Stimulated activated naive CD8-positive, alpha-beta T cell treated with anti-CD3 and anti-CD28 coated beads, Interleukin-15, Interleukin-2, amounts not matched to agents 100 ng/mL and 50 ng/mL, for 24 hours (primary cell): ENCODE measurements at regions not wholly inside any gene's neighbourhood (a gene's known extent, or its start where the extent isn't known, plus 50 kb on each side); places are given as distances from the start of the nearest gene placed in this dataset.

Experiments used
- H3K27ac Mint-ChIP-seq: one replicate; pipeline ENCODE4 v1.8.0; 2021; ENCODE audit warnings: mild to moderate bottlenecking, mixed read lengths
- H3K27me3 Mint-ChIP-seq: one replicate; pipeline ENCODE4 v1.8.0; 2021; ENCODE audit warnings: mixed read lengths
- H3K36me3 Mint-ChIP-seq: one replicate; pipeline ENCODE4 v1.8.0; 2021; ENCODE audit warnings: low read depth, mixed read lengths
- H3K4me1 Mint-ChIP-seq: one replicate; pipeline ENCODE4 v1.8.0; 2021; ENCODE audit warnings: low read depth, mixed read lengths
- H3K4me3 Mint-ChIP-seq: one replicate; pipeline ENCODE4 v1.8.0; 2021; ENCODE audit warnings: mild to moderate bottlenecking, mixed read lengths
- H3K9me3 Mint-ChIP-seq: one replicate; pipeline ENCODE4 v1.8.0; 2021; ENCODE audit warnings: mixed read lengths

DNA sequence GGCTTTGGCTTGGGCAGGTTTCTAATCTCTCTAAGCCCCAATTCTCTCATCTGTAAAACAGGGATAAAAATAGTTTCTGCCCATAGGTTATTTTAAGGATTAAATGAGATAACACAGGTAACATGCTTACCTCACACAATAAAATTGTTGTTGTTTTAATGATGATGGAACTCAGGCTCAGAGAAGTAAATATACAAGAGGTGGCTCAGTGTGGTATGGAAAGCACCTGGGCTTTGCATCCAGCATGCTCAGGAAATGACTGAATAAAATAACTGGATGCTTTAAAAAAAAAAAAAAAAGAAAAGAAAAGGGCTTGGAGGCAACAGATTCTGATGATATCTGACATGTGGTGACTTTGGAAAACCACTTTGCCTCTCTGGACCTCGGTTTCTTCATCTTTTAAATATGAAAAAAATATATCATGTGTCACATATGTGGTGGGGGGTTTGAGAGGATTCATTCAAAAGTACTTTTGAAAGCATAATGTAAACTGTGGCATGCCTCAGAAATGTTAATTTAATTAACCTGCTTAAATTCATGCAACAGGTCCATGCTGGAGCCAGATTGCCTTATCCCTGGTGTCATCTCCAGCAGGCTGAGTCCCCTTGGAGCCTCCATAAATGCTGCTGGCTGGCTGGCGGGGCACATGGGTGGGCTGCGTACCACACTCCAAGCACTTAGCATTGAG is 112.8 kb upstream of the CDC42EP3 start:
- H3K9me3 Mint-ChIP-seq = peaks cover 18% of the 10 kb centered on the region
- H3K4me1 Mint-ChIP-seq = no peaks in the 10 kb centered on the region
- H3K4me3 Mint-ChIP-seq = no peak overlapping the region
- H3K27me3 Mint-ChIP-seq = no peaks in the 10 kb centered on the region
- no peak overlapping the region for H3K27ac Mint-ChIP-seq
- peaks cover 8% of the 10 kb centered on the region for H3K36me3 Mint-ChIP-seq

DNA sequence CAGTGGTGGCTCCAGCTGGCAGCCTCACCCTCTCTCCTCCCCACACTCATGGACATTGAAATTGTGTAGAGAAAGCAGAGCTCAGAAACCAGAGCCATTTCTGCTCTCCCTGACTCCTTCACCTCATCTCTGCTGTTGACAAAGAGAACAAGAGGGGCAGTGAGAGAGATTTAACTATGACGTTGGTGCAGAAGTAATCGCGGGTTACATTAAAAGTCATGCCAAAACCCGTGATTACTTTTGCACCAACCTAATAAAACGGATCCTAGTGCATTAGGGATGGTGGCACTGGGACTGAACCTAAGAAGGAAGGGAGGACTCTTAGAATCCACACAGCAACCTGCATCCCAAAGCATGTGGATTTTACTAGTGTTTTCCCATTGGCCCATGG is 113.3 kb upstream of the CDC42EP3 start:
- H3K9me3 Mint-ChIP-seq = peaks cover 23% of the 10 kb centered on the region

DNA sequence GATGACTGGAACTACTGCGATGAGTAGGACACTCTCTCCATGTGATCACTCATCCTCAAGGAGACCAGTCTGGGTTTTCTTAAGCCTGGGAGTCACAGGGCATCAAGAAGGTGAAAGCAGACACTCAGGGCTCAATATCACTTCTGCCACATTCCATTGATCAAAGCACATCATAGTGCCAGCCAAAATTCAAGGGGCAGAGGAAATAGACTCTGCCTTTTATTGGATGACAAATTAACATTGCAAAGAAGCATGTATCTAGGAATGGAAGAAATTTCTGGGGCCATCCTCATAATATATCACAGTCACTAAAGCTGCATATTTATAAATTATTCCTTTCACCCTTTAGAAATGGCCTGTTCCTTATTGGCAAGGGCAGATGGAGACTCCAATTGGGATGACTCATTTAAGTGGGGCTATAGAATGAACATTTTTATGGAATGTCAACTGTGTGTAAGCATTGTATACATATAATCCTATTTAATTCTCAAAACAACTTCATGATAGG is 114.8 kb upstream of the CDC42EP3 start:
- Mint-ChIP-seq H3K9me3 (peaks cover 27% of the 10 kb centered on the region), H3K36me3 (peaks cover 9% of the 10 kb centered on the region), H3K27me3 (no peaks in the 10 kb centered on the region), H3K4me3 (no peak overlapping the region), H3K4me1 (no peaks in the 10 kb centered on the region), H3K27ac (no peak overlapping the region)

More for the DNA sequence above, 113.3 kb upstream of the CDC42EP3 start:
- no peaks in the 10 kb centered on the region for H3K4me1 Mint-ChIP-seq
- no peak overlapping the region for H3K27ac Mint-ChIP-seq
- no peak overlapping the region for H3K4me3 Mint-ChIP-seq
- no peaks in the 10 kb centered on the region for H3K27me3 Mint-ChIP-seq
- peaks cover 9% of the 10 kb centered on the region for H3K36me3 Mint-ChIP-seq

DNA sequence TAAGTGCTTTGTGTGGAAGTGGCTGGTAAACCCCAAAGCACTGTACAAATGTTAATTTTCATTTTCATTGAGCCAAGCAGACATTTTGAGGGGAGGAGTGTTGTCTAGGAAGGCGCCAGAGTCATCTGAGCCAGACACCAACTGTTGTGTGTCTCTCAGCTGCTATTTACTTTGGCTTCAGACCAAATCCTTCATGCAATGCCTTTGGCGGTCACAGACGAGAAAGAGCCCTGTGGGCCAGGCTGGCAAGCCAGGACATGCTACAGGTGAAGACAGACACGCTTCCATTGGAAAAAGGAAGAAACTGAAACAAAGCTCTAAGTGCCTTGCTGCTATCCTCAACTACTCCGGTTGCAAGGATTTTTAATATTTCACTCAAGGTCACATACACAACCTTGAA is 115.4 kb upstream of the CDC42EP3 start:
- Mint-ChIP-seq H3K27ac (no peak overlapping the region), H3K36me3 (peaks cover 9% of the 10 kb centered on the region), H3K9me3 (peaks cover 27% of the 10 kb centered on the region), H3K27me3 (no peaks in the 10 kb centered on the region), H3K4me3 (no peak overlapping the region), H3K4me1 (no peaks in the 10 kb centered on the region)

DNA sequence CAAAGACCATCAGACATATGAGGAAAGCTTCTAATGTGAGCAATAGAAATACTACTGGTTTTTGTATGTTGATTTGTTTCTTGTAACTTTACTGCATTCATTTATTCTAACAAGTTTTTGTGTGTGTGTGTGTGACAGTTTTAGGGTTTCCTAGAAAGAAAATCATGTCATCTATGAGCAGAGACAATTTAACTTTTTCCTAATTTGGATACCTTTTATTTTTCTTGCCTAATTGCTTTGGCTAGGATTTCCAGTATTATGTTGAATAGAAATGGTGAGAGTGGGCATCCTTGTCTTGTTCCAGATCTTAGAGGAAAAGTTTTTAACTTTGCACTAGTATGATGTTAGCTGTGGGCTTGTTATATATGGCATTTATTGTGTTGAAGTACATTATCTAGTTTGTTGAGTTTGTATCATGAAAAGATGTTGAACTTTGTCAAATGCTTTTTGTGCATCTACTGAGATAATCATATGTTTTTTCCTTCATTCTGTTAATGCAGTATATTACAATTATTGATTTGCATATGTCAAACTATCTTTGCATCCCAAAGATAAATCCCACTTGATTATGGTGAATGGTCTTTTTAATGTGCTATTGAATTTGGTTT is 117.3 kb upstream of the CDC42EP3 start:
- Mint-ChIP-seq H3K27ac (no peak overlapping the region), H3K4me1 (no peaks in the 10 kb centered on the region), H3K9me3 (peaks cover 27% of the 10 kb centered on the region), H3K36me3 (peaks cover 9% of the 10 kb centered on the region), H3K27me3 (no peaks in the 10 kb centered on the region), H3K4me3 (no peak overlapping the region)

DNA sequence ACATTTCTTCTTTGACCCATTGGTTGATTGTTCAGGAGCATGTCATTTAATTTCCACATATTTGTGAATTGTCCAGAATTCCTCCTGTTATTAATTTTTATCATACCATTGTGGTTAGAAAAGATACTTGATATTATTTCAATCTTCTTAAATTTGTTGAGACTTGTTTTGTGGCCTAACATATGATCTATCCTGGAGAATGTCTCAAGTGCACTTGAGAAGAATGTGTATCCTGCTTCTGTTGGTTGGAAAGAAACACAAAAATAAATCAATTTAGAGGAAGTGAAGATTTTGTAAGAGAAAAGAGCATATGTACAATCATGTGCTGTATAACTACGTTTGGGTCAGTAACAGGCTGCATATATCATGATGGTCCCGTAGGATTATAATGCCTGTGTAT is 118.6 kb upstream of the CDC42EP3 start:
- Mint-ChIP-seq H3K27me3 (no peaks in the 10 kb centered on the region), H3K4me1 (no peaks in the 10 kb centered on the region), H3K4me3 (no peak overlapping the region), H3K9me3 (peaks cover 27% of the 10 kb centered on the region), H3K36me3 (peaks cover 9% of the 10 kb centered on the region), H3K27ac (no peak overlapping the region)

DNA sequence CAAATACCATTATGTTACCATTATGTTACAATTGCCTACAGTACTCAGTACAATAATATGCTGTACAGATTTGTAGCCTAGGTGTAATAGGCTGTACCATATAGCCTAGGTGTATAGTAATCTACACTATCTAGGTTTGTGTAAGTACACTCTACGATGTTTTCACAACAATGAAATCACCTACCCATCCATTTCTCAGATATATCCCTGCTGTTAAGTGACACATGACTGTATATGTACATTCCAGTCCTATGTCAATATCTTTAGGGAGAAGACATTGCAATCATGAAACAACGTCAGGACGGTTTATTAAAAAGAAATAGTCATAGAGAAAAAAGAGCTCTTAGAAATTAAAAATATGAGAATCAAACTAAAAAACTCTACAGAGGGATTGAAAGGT is 119.0 kb upstream of the CDC42EP3 start:
- H3K4me3 Mint-ChIP-seq = no peak overlapping the region
- peaks cover 27% of the 10 kb centered on the region for H3K9me3 Mint-ChIP-seq
- H3K27ac Mint-ChIP-seq = no peak overlapping the region
- H3K36me3 Mint-ChIP-seq = peaks cover 9% of the 10 kb centered on the region
- no peaks in the 10 kb centered on the region for H3K4me1 Mint-ChIP-seq
- no peaks in the 10 kb centered on the region for H3K27me3 Mint-ChIP-seq

DNA sequence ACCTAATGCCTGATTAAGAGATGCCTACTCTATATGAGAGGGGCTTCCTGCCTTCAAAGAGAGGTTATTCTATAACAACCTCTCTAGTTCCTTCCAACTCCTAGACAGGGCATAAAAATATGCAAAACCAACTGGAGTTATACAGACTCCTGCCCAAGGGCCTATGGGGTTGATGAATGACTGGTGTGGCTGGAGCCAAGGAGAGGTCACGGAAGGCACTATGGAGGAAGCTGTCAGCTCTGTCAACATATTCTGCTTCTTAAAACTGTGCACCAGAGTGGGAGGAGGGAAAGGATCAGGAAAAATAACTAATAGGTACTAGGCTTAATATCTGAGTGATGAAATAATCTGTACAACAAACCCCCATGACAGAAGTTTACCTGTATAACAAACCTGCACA is 120.9 kb upstream of the CDC42EP3 start:
- no peak overlapping the region for H3K27ac Mint-ChIP-seq
- peaks cover 6% of the 10 kb centered on the region for H3K4me1 Mint-ChIP-seq
- H3K36me3 Mint-ChIP-seq = peaks cover 9% of the 10 kb centered on the region
- no peak overlapping the region for H3K4me3 Mint-ChIP-seq
- H3K9me3 Mint-ChIP-seq = peaks cover 24% of the 10 kb centered on the region
- no peaks in the 10 kb centered on the region for H3K27me3 Mint-ChIP-seq

DNA sequence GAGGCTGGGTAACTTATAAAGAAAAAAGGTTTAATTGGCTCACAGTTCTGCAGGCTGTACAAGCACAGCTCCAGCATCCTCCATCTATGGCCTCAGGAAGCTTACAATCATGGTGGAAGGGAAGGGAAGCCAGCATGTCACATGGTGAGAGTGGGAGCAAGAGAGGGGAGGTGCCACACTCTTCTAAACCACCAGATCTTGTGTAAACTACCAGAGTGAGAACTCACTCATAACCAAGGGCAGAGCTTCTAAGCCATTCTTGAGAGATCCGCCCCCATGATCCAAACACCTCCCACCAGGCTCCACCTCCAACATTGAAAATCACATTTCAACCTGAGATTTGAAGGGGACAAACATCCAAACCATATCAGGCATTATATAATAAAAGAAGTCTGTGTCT is 121.6 kb upstream of the CDC42EP3 start:
- H3K4me3 Mint-ChIP-seq = no peak overlapping the region
- no peaks in the 10 kb centered on the region for H3K27me3 Mint-ChIP-seq
- peaks cover 9% of the 10 kb centered on the region for H3K36me3 Mint-ChIP-seq
- peaks cover 20% of the 10 kb centered on the region for H3K9me3 Mint-ChIP-seq
- H3K27ac Mint-ChIP-seq = no peak overlapping the region
- H3K4me1 Mint-ChIP-seq = peaks cover 9% of the 10 kb centered on the region

DNA sequence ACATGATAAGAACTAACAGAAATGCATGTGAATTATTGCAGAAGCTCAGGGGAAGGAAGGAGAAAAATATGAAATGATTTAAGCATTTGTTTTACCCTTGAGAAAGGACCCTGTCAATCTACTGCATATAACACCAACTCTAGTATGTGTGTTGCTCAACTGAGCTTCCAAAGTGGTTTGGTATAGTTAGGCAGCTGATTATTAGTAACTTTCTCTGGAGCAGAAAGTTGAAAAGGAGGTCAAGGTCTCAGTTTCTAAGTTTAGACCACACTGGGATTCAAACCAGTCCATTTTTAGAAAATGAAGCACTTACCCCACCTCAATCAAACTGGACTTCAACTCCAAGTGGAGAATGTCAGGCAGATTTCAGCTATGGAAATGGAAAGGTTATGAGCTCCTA is 123.3 kb upstream of the CDC42EP3 start:
- Mint-ChIP-seq H3K4me3 (no peak overlapping the region), H3K27ac (no peak overlapping the region), H3K9me3 (peaks cover 4% of the 10 kb centered on the region), H3K4me1 (peaks cover 13% of the 10 kb centered on the region), H3K36me3 (no peaks in the 10 kb centered on the region), H3K27me3 (no peaks in the 10 kb centered on the region)

DNA sequence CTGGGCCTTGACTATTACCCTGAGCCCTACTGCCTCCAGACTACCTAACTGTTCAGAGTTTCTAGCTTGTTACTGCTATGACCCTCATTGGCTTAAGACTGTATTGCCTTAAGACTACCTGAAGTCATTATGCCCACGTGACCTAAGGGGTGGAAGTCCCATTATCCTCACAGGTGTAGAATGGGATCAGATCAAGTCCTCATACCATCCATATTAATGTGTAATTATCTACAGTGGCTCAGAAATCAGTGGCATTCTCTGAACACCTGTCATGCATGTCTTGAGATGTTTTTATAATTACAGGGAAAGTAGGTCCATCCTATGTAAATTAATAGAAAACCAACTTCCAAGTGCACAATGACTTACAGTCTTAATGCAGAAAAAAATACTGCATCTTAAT is 124.0 kb upstream of the CDC42EP3 start:
- no peak overlapping the region for H3K27ac Mint-ChIP-seq
- no peak overlapping the region for H3K4me3 Mint-ChIP-seq
- peaks cover 13% of the 10 kb centered on the region for H3K4me1 Mint-ChIP-seq
- H3K9me3 Mint-ChIP-seq = peaks cover 4% of the 10 kb centered on the region
- H3K27me3 Mint-ChIP-seq = no peaks in the 10 kb centered on the region
- no peaks in the 10 kb centered on the region for H3K36me3 Mint-ChIP-seq

DNA sequence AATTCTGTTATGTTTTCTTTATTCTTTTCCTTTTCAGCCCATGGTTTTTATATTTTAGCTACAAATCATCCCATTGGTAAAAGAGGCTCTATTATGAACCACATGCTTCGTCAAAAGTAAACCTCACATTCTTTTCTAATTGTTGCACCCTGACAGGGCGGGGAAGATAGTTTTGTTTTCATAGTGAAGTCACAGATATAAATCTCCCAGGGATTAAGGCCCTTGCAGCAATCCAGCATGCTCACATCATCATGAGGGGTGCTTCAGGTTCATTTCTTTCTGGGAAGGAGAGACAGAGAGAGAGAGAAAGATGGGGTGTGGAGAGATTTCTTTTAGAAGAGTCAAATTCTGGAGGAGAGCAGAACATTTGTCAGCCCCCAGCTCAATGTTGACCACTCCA is 124.5 kb upstream of the CDC42EP3 start:
- H3K36me3 Mint-ChIP-seq = no peaks in the 10 kb centered on the region
- no peak overlapping the region for H3K27ac Mint-ChIP-seq
- no peaks in the 10 kb centered on the region for H3K27me3 Mint-ChIP-seq
- H3K4me1 Mint-ChIP-seq = peaks cover 13% of the 10 kb centered on the region
- H3K4me3 Mint-ChIP-seq = no peak overlapping the region
- no peaks in the 10 kb centered on the region for H3K9me3 Mint-ChIP-seq

DNA sequence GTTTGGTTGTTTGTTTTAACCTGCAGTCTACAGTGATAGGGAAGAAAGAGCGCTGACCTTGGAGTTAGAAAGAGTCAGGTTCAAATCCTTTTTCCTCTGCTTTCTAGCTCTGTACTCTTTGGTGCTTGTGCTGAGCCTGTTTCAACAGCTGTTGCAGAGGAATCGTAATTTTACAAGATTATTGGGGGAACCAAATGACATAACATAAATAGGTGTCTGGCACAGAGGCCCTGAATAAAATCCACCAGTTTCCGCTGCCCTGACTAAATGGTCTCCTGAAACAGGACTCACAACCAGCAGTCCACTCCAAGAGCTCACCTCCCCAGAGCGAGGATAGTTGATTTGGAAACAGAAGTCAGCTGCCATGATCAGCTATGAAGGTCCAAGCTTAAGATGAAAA is 125.0 kb upstream of the CDC42EP3 start:
- H3K4me3 Mint-ChIP-seq = no peak overlapping the region
- H3K27me3 Mint-ChIP-seq = no peaks in the 10 kb centered on the region
- H3K36me3 Mint-ChIP-seq = no peaks in the 10 kb centered on the region
- peaks cover 13% of the 10 kb centered on the region for H3K4me1 Mint-ChIP-seq
- no peaks in the 10 kb centered on the region for H3K9me3 Mint-ChIP-seq
- H3K27ac Mint-ChIP-seq = no peak overlapping the region

DNA sequence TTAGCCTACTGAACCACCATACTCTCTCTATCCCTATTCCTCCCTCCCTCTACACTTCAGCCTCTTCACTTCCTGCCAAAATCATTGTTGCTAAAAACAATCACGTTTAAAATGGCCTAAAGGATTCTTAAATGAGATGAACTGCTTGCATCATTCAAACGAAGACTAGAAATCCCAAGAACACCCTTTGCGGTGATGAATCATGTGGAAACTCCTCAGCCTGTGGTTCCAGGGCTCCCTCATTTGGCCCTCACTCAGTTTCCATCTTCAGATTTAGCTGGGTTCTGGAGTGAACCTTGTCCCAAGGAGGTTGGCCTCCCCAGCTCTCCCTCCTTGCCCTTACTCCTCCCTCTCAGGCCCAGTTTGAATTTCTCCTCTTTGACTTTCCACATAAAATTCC is 125.6 kb upstream of the CDC42EP3 start:
- Mint-ChIP-seq H3K4me3 (no peak overlapping the region), H3K36me3 (no peaks in the 10 kb centered on the region), H3K27ac (peak overlapping the region; percentile 1), H3K27me3 (no peaks in the 10 kb centered on the region), H3K4me1 (peaks cover 13% of the 10 kb centered on the region), H3K9me3 (no peaks in the 10 kb centered on the region)

DNA sequence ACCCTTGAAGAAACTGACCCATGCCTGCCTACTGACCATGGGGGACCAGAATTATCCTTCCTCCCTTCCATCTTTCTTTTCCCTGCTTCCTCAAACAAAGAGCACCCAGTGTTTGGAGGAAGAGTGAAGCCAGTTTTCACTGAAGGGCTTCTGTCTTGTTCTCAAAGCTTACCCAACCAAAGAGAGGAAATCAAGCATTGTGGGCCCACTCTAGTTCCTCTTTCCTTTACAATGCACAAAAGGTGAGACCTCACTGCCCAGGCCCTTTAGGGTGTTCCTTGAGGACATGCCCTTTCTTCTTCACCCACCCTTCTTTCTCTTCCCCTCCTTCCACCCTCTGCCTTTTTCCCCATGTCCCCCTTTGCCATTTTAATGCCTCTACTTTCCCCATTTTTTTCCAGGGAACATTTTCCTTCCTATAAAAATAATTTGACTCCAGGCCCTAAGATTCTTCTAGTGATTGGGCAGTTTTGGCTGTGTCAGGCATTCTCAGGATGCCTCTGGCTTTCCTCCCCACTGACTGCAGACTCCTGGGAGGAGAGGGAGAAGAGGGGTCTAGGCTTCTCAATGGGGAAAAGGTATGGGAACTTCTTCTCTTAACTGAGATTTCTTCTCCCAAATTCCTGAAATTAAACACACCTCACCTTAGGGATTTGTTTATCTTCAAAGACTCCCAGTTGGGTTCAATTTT is 126.6 kb upstream of the RMDN2 start:
- H3K4me1 Mint-ChIP-seq = peaks cover 13% of the 10 kb centered on the region
- H3K36me3 Mint-ChIP-seq = no peaks in the 10 kb centered on the region
- no peaks in the 10 kb centered on the region for H3K9me3 Mint-ChIP-seq
- no peaks in the 10 kb centered on the region for H3K27me3 Mint-ChIP-seq
- H3K27ac Mint-ChIP-seq = peak overlapping the region; percentile 14
- H3K4me3 Mint-ChIP-seq = no peak overlapping the region
